Large intestine (tissue), 3 donors: ENCODE measurements at regions not wholly inside any gene's neighbourhood (a gene's known extent, or its start where the extent isn't known, plus 50 kb on each side); places are given as distances from the start of the nearest gene placed in this dataset.

ENCODE experiments used
- DNase-seq, 2 donors: peaks; one replicate each; pipeline versions ENCODE4 v3.0.0 to v3.0.0-alpha.2; 2013
- H3K27ac ChIP-seq: one replicate; pipeline ENCODE4 v1.5.1; 2013; ENCODE audit warnings: low read length
- H3K27me3 ChIP-seq: 2 replicates; pipeline ENCODE4 v1.6.1; 2013; ENCODE audit warnings: low read length; ENCODE audit not compliant: control insufficient read depth, insufficient read depth
- H3K36me3 ChIP-seq: 2 replicates; pipeline ENCODE4 v1.6.1; 2013; ENCODE audit warnings: low read length; ENCODE audit not compliant: control insufficient read depth, insufficient read depth
- H3K4me1 ChIP-seq: one replicate; pipeline ENCODE4 v1.6.1; 2013; ENCODE audit warnings: low read length; ENCODE audit not compliant: control insufficient read depth, insufficient read depth
- H3K4me3 ChIP-seq: one replicate; pipeline ENCODE4 v1.5.1; 2013; ENCODE audit warnings: low read length
- H3K9me3 ChIP-seq: one replicate; pipeline ENCODE4 v1.6.1; 2013; ENCODE audit warnings: mild to moderate bottlenecking, low read depth, low read length, moderate library complexity; ENCODE audit not compliant: control insufficient read depth
- WGBS: methylation state at CpG from one replicate; pipeline ENCODE4 v1.1.5; 2013; ENCODE audit warnings: low lambda C conversion rate; ENCODE audit not compliant: insufficient coverage; 5-methylcytosine and 5-hydroxymethylcytosine counted together

GRCh38 chr1:168374566-168374965 is 93.9 kb downstream of the TBX19 start:
- Histone ChIP-seq H3K9me3 (no peaks in the 10 kb centered on the region), H3K4me1 (peaks cover 11% of the 10 kb centered on the region)
- WGBS: no CpG with 5 or more reads among the region's 3 CpGs

GRCh38 chr1:168373869-168374268 is 93.2 kb downstream of the TBX19 start:
- peaks cover 11% of the 10 kb centered on the region for H3K4me1 ChIP-seq
- no peaks in the 10 kb centered on the region for H3K9me3 ChIP-seq
- no peaks in the 10 kb centered on the region for H3K27me3 ChIP-seq
- WGBS: 100% methylated on average over 1 of the region's 5 CpGs
- H3K27ac ChIP-seq: no peak overlapping the region
- DNase-seq: no peak
- H3K4me3 ChIP-seq: no peak overlapping the region
- no peaks in the 10 kb centered on the region for H3K36me3 ChIP-seq

More at GRCh38 chr1:168374566-168374965, 93.9 kb downstream of the TBX19 start:
- Histone ChIP-seq H3K36me3 (no peaks in the 10 kb centered on the region), H3K4me3 (no peak overlapping the region), H3K27ac (no peak overlapping the region), H3K27me3 (no peaks in the 10 kb centered on the region)
- no peak for DNase-seq

- no peak overlapping the region for H3K27ac ChIP-seq
- 100% methylated on average over 1 of the region's 7 CpGs for WGBS
- no peak overlapping the region for H3K4me3 ChIP-seq
- no peaks in the 10 kb centered on the region for H3K27me3 ChIP-seq
- DNase-seq: no peak
- no peaks in the 10 kb centered on the region for H3K9me3 ChIP-seq
- H3K36me3 ChIP-seq: no peaks in the 10 kb centered on the region
- H3K4me1 ChIP-seq: peaks cover 11% of the 10 kb centered on the region
Observed at GRCh38 chr1:168372861-168373371, 92.2 kb downstream of the TBX19 start.

GRCh38 chr1:168372307-168372706 is 91.6 kb downstream of the TBX19 start:
- DNase-seq: no peak
- no CpG with 5 or more reads among the region's 4 CpGs for WGBS
- H3K27me3 ChIP-seq: no peaks in the 10 kb centered on the region
- H3K36me3 ChIP-seq: no peaks in the 10 kb centered on the region
- no peak overlapping the region for H3K4me3 ChIP-seq
- H3K9me3 ChIP-seq: no peaks in the 10 kb centered on the region
- H3K27ac ChIP-seq: no peak overlapping the region
- H3K4me1 ChIP-seq: peaks cover 11% of the 10 kb centered on the region

- H3K4me3 ChIP-seq: no peak overlapping the region
- no CpG with 5 or more reads among the region's 5 CpGs for WGBS
- no peaks in the 10 kb centered on the region for H3K36me3 ChIP-seq
- peaks cover 11% of the 10 kb centered on the region for H3K4me1 ChIP-seq
- H3K27ac ChIP-seq: no peak overlapping the region
- no peaks in the 10 kb centered on the region for H3K27me3 ChIP-seq
- DNase-seq: no peak
- H3K9me3 ChIP-seq: no peaks in the 10 kb centered on the region
Observed at GRCh38 chr1:168371477-168371876, 90.8 kb downstream of the TBX19 start.

GRCh38 chr1:168370586-168370985 is 89.9 kb downstream of the TBX19 start:
- H3K27me3 ChIP-seq: no peaks in the 10 kb centered on the region
- DNase-seq: no peak
- WGBS: 83% methylated on average over 1 of the region's 3 CpGs
- H3K27ac ChIP-seq: no peak overlapping the region
- H3K4me1 ChIP-seq: peaks cover 11% of the 10 kb centered on the region
- no peak overlapping the region for H3K4me3 ChIP-seq
- no peaks in the 10 kb centered on the region for H3K9me3 ChIP-seq
- no peaks in the 10 kb centered on the region for H3K36me3 ChIP-seq

GRCh38 chr1:168369655-168370054 is 89.0 kb downstream of the TBX19 start:
- no peak for DNase-seq
- Histone ChIP-seq H3K36me3 (no peaks in the 10 kb centered on the region), H3K27me3 (no peaks in the 10 kb centered on the region), H3K4me1 (peaks cover 7% of the 10 kb centered on the region), H3K27ac (no peak overlapping the region), H3K4me3 (no peak overlapping the region), H3K9me3 (no peaks in the 10 kb centered on the region)
- no CpG with 5 or more reads among the region's 5 CpGs for WGBS

- Histone ChIP-seq H3K36me3 (no peaks in the 10 kb centered on the region), H3K27me3 (no peaks in the 10 kb centered on the region)
- no CpG with 5 or more reads among the region's 1 CpG for WGBS
Observed at GRCh38 chr1:168368131-168368530, 87.5 kb downstream of the TBX19 start.

GRCh38 chr1:168365719-168366479 is 85.2 kb downstream of the TBX19 start:
- H3K36me3 ChIP-seq: no peaks in the 10 kb centered on the region
- H3K27me3 ChIP-seq: no peaks in the 10 kb centered on the region
- H3K9me3 ChIP-seq: no peaks in the 10 kb centered on the region
- no peak overlapping the region for H3K4me3 ChIP-seq
- peaks cover 11% of the 10 kb centered on the region for H3K4me1 ChIP-seq
- DNase-seq: peak; percentile 42 to 56
- 42% methylated on average over 3 of the region's 9 CpGs for WGBS
- H3K27ac ChIP-seq: no peak overlapping the region

More at GRCh38 chr1:168368131-168368530, 87.5 kb downstream of the TBX19 start:
- DNase-seq: no peak
- Histone ChIP-seq H3K4me1 (peaks cover 7% of the 10 kb centered on the region), H3K4me3 (no peak overlapping the region), H3K9me3 (no peaks in the 10 kb centered on the region), H3K27ac (no peak overlapping the region)
